Vagina (tissue), 2 donors: ENCODE measurements at regions not wholly inside any gene's neighbourhood (a gene's known extent, or its start where the extent isn't known, plus 50 kb on each side); places are given as distances from the start of the nearest gene placed in this dataset.
A peak's percentile ranks its signal among the peaks of the same experiment; 100 is the strongest.

Experiments
- DNase-seq, 2 donors: peaks; one replicate each; pipeline ENCODE4 v3.0.0-alpha.2; 2017; ENCODE audit errors: extremely low spot score in 2 of 2
- H3K27ac ChIP-seq: fragments of 200-600 bp; sonication (generic); one replicate; pipeline ENCODE4 v1.5.1; 2019
- H3K27me3 ChIP-seq: fragments of 200-600 bp; sonication (generic); one replicate; pipeline ENCODE4 v1.5.1; 2019
- H3K36me3 ChIP-seq, 2 donors: fragments of 200-600 bp; sonication (generic); one replicate each; pipeline ENCODE4 v1.5.1; 2017 to 2019
- H3K4me1 ChIP-seq: fragments of 200-600 bp; sonication (generic); one replicate; pipeline ENCODE4 v1.5.1; 2019
- H3K4me3 ChIP-seq, 2 donors: fragments of 200-600 bp; sonication (generic); 1 replicate in 1 of 2; 2 replicates in 1 of 2; pipeline ENCODE4 v1.5.1; 2016 to 2019
- H3K9me3 ChIP-seq: fragments of 200-600 bp; sonication (generic); one replicate; pipeline ENCODE4 v1.5.1; 2019
- POLR2A ChIP-seq, 2 donors: fragments of 450-650 bp; IDR thresholded peaks; one replicate each; pipeline ENCODE4 v1.6.1; 2017; ENCODE audit warnings: antibody characterized with exemption in 2 of 2, mild to moderate bottlenecking in 2 of 2, moderate library complexity in 2 of 2
- POLR2AphosphoS5 ChIP-seq, 2 donors: sonication (generic); formaldehyde crosslinking; IDR thresholded peaks; one replicate each; pipeline ENCODE4 v1.9.0; 2017; ENCODE audit warnings: antibody characterized with exemption in 2 of 2, mild to moderate bottlenecking in 2 of 2, low read depth in 1 of 2; ENCODE audit not compliant: insufficient read depth in 1 of 2
- intact Hi-C: fragments of 100-400 bp; cut with DNase I; formaldehyde crosslinking; loops from one replicate; pipeline ENCODE4 v1.15.1; 2023
- TF ChIP-seq, protein P1 (sequence below), 3 experiments: fragments of 450-650 bp in 2 of 3; fragments of 200-600 bp in 1 of 3; sonication (generic) in 1 of 3; IDR thresholded peaks; one replicate each; pipeline ENCODE4 v1.5.1; 2017 to 2019; ENCODE audit warnings: antibody characterized with exemption in 3 of 3, mild to moderate bottlenecking in 2 of 3, moderate library complexity in 2 of 3

DNA sequence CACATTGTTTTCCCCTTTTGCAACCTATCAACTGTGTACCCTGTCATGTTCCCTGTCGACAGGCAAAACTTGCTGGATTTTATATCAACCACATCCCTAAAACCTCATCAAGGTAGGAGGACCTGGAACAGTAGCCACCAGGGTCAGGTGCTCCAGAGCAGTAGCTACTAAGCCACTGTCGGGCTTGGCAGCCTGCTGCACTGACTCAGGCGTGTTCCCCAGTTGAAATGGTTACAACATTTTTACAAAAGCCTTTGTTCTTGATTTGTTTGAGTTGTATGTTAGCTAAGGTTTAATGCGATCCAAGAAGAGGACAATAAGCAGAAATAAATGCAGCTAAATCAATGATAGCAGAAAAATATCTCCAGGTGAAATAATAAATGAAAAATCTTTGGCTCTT is 407.4 kb upstream of the TLE4 start:
- no peak for DNase-seq
- Histone ChIP-seq H3K36me3 (no peaks in the 10 kb centered on the region), H3K9me3 (no peaks in the 10 kb centered on the region), H3K27ac (no peak overlapping the region), H3K4me3 (no peak overlapping the region), H3K4me1 (peaks cover 18% of the 10 kb centered on the region), H3K27me3 (no peaks in the 10 kb centered on the region)
- intact Hi-C loops = no loop called here
- TF ChIP-seq POLR2AphosphoS5 (IDR thresholded peaks at IDR 0.05; ENCODE audit: insufficient read depth in 1 of 2, low read depth in 1 of 2) (no peak), POLR2A (IDR thresholded peaks at IDR 0.05) (no peak)
- TF ChIP-seq, protein P1, sequence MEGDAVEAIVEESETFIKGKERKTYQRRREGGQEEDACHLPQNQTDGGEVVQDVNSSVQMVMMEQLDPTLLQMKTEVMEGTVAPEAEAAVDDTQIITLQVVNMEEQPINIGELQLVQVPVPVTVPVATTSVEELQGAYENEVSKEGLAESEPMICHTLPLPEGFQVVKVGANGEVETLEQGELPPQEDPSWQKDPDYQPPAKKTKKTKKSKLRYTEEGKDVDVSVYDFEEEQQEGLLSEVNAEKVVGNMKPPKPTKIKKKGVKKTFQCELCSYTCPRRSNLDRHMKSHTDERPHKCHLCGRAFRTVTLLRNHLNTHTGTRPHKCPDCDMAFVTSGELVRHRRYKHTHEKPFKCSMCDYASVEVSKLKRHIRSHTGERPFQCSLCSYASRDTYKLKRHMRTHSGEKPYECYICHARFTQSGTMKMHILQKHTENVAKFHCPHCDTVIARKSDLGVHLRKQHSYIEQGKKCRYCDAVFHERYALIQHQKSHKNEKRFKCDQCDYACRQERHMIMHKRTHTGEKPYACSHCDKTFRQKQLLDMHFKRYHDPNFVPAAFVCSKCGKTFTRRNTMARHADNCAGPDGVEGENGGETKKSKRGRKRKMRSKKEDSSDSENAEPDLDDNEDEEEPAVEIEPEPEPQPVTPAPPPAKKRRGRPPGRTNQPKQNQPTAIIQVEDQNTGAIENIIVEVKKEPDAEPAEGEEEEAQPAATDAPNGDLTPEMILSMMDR (IDR thresholded peaks at IDR 0.05) = no peak

DNA sequence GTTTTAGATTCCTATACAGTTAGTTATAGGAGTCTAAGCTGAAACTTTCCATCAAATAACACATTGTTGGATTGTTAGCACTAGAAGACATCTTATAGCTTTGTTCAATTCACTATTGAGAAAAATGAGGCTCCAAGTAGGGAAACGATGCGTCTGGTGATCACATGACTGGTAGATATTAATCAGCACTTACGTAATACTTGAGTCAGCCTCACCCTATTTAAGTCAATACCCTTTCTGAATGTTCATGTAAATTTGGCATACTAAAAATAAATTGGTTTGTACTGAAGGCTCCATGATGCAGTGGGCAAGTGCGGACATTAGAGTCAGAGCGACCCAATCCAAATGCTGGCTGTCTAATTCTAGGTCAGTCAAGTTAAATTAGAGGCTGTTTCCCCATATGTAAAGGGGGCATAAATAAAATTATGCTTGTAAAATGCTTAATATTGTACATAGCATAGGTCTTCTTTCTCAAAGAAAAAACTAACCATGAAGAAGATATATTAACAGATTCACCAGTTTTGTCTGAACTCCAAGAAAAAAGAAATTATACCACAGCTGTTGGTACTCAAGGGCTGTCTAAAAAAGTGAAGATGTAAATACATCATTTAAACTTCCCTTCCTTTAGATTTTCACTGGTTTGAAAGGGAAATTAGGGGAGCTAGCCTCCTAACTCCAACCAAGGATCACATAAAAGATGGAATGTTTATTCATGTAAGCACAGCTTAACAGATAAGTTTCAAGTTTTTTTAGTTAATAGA is 406.6 kb upstream of the TLE4 start:
- Histone ChIP-seq H3K27me3 (no peaks in the 10 kb centered on the region), H3K9me3 (no peaks in the 10 kb centered on the region), H3K27ac (no peak overlapping the region), H3K4me1 (peaks cover 18% of the 10 kb centered on the region), H3K4me3 (no peak overlapping the region), H3K36me3 (no peaks in the 10 kb centered on the region)
- DNase-seq = no peak
- TF ChIP-seq, protein P1 (IDR thresholded peaks at IDR 0.05) = no peak
- TF ChIP-seq POLR2A (IDR thresholded peaks at IDR 0.05) (no peak), POLR2AphosphoS5 (IDR thresholded peaks at IDR 0.05; ENCODE audit: insufficient read depth in 1 of 2, low read depth in 1 of 2) (no peak)
- intact Hi-C loops = no loop called here

DNA sequence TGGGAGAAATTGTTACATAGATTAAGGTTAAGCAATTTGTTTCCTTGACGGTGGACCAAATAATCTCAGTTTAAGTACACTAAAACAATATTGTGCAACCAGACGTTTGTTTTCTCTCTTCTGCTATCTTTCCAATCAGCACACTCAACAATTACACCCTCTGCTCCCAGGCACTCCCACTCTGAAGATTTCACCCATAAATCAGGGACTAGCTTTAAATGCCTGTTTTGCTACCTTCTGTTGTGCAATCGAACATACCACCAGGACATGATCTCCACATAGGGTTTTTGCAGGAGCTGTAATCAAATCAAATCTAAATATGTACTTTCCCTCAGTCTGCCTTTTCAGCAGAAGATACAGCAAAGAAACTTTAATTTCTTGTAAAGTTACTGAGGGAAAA is 405.8 kb upstream of the TLE4 start:
- H3K27ac ChIP-seq = no peak overlapping the region
- peak in 1 of 2 donors; percentile 32 for TF ChIP-seq POLR2AphosphoS5 (IDR thresholded peaks at IDR 0.05; ENCODE audit: insufficient read depth in 1 of 2, low read depth in 1 of 2)
- TF ChIP-seq, protein P1 (IDR thresholded peaks at IDR 0.05) = no peak
- no peak overlapping the region for H3K4me3 ChIP-seq
- intact Hi-C loops = no loop called here
- H3K36me3 ChIP-seq = no peaks in the 10 kb centered on the region
- no peaks in the 10 kb centered on the region for H3K27me3 ChIP-seq
- H3K4me1 ChIP-seq = peaks cover 18% of the 10 kb centered on the region
- no peaks in the 10 kb centered on the region for H3K9me3 ChIP-seq
- DNase-seq = no peak

DNA sequence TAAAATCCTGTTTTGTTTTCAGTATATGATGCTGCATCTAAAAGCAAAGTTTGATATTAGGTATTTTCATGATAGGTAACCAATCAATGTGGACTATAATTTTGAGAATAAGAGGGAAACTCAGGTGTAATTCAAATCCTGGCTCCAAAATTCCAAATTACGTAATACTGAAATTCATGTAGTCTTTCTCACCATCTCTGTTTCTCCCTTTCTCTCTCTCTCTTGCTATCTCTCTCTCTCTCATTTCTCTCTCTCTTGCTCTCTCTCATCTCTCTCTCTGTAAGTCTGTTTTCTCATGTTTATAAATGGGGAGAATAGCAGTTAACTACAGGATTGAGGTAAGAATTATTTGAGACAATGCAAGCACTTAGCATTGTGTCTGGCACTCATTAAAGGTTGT is 401.1 kb upstream of the TLE4 start:
- intact Hi-C loops = no loop called here
- Histone ChIP-seq H3K4me1 (peaks cover 10% of the 10 kb centered on the region), H3K4me3 (no peak overlapping the region), H3K27me3 (no peaks in the 10 kb centered on the region), H3K27ac (no peak overlapping the region), H3K36me3 (no peaks in the 10 kb centered on the region), H3K9me3 (no peaks in the 10 kb centered on the region)
- TF ChIP-seq POLR2A (IDR thresholded peaks at IDR 0.05) = no peak
- no peak for TF ChIP-seq POLR2AphosphoS5 (IDR thresholded peaks at IDR 0.05; ENCODE audit: insufficient read depth in 1 of 2, low read depth in 1 of 2)
- TF ChIP-seq, protein P1 (IDR thresholded peaks at IDR 0.05) = no peak
- DNase-seq = no peak

DNA sequence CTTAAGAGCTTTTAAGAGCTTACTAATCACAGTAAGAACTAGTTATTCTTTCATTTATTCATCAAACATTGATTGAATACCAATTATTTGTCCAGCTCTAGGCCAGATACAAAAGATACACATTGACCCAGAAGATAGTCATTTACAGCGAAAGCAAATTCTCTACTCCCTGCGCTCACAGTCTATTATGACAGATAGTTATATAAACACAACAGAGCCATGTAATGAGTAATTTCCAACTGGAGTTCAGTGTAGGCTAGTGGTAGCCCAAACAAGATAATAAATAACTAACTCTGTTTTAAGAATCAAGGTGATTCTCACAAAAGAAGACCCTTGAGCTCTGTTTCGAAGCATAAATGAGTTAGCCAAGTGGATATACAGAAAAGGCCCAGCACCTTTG is 397.8 kb upstream of the TLE4 start:
- TF ChIP-seq POLR2AphosphoS5 (IDR thresholded peaks at IDR 0.05; ENCODE audit: insufficient read depth in 1 of 2, low read depth in 1 of 2) (no peak), POLR2A (IDR thresholded peaks at IDR 0.05) (no peak)
- TF ChIP-seq, protein P1 (IDR thresholded peaks at IDR 0.05) = no peak
- Histone ChIP-seq H3K27me3 (no peaks in the 10 kb centered on the region), H3K9me3 (no peaks in the 10 kb centered on the region), H3K4me3 (no peak overlapping the region), H3K4me1 (no peaks in the 10 kb centered on the region), H3K36me3 (no peaks in the 10 kb centered on the region), H3K27ac (no peak overlapping the region)
- intact Hi-C loops = no loop called here
- DNase-seq = no peak
